ENCODE measurements at regions not wholly inside any gene's neighbourhood (a gene's known extent, or its start where the extent isn't known, plus 50 kb on each side); places are given as distances from the start of the nearest gene placed in this dataset.

DNA sequence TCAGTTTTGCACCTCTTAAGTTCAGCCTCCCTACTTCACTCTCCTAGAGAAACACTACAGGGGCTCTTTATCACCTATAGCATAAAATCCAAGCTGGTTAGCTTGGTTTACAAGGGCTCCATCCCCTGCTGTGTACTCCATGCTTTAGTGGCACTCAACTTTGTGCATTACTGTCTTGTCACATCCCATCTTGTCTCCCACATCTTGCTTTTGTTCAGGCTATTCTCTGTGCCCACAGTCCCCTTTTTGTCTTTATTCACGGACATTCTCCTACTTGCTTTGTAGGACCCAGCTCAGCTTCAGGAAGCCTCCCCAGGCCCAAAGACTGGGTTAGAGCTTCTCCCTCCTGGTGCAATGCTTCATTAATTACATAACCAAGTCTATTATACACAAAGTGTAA is 107.9 kb upstream of the SPACA1 start:
- Histone ChIP-seq H3K4me1 (ENCODE audit: control insufficient read depth, extremely low read depth, insufficient read depth, low read length) (no peaks in the 10 kb centered on the region), H3K27me3 (ENCODE audit: control insufficient read depth in 2 of 2, insufficient read depth in 2 of 2, low read length in 2 of 2) (no peaks in the 10 kb centered on the region), H3K9me3 (replicated peaks; ENCODE audit: control insufficient read depth, insufficient read depth, low read length) (no peaks in the 10 kb centered on the region), H3K9ac (replicated peaks; ENCODE audit: extremely low read depth, insufficient read depth, low read length) (no peak overlapping the region), H3K4me2 (ENCODE audit: insufficient read depth, low read length) (no peak overlapping the region), H3K36me3 (ENCODE audit: control insufficient read depth in 2 of 2, extremely low read depth in 1 of 2, insufficient read depth in 2 of 2, low read length in 2 of 2) (no peaks in the 10 kb centered on the region), H3K4me3 (replicated peaks in 1 of 3; ENCODE audit: insufficient read depth in 1 of 3, low read depth in 1 of 3, low read length in 3 of 3) (no peak overlapping the region), H3K9me1 (replicated peaks; ENCODE audit: control insufficient read depth, extremely low read depth, insufficient read depth, low read length) (no peaks in the 10 kb centered on the region), H4K20me1 (replicated peaks; ENCODE audit: control insufficient read depth, extremely low read depth, insufficient read depth, low read length) (no peaks in the 10 kb centered on the region), H3K27ac (ENCODE audit: insufficient read depth, low read depth, low read length) (no peak overlapping the region), H3K79me2 (ENCODE audit: control insufficient read depth, insufficient read depth, low read length) (no peaks in the 10 kb centered on the region), H2AFZ (ENCODE audit: low read depth, low read length) (no peak overlapping the region)
- CTCF ChIA-PET, result no interaction called here
- no TSS peak for BruUV-seq (replicated peaks)
- POLR2A ChIA-PET, result no interaction called here
- intact Hi-C loops (cut with micrococcal nuclease) (no loop called here), dilution Hi-C loops (cut with MboI; ENCODE audit: extremely low pct_ligation_motif_present, low sequenced_read_pairs) (loop anchor here (25.0 kb wide), 1 partner anchor 523 kb away; no protein-coding TSS in a partner anchor)
- DNase-seq (ENCODE audit: low read depth, low spot score) (no peak), FAIRE-seq (no peak)
- TF ChIP-seq FOS (IDR thresholded peaks at IDR 0.05; ENCODE audit: borderline replicate concordance, insufficient read depth, low read length) (no peak), EZH2 (IDR thresholded peaks at IDR 0.05; ENCODE audit: borderline replicate concordance, low read depth, low read length, severe bottlenecking) (no peak), CTCF (IDR thresholded peaks at IDR 0.05; ENCODE audit: extremely low read depth in 1 of 2, insufficient read depth in 1 of 2, low read depth in 1 of 2, low read length in 2 of 2) (no peak), POLR2AphosphoS5 (IDR thresholded peaks at IDR 0.05; ENCODE audit: insufficient read depth, low read depth, low read length) (no peak), JUN (IDR thresholded peaks at IDR 0.05; ENCODE audit: borderline replicate concordance, insufficient read depth, insufficient read length, low read depth) (no peak), GATA2 (IDR thresholded peaks at IDR 0.05; ENCODE audit: insufficient read depth, insufficient read length, low read depth, low read length) (no peak), POLR2A (IDR thresholded peaks at IDR 0.05; ENCODE audit: low read depth, low read length) (no peak), MYC (IDR thresholded peaks at IDR 0.05; ENCODE audit: low read depth, low read length) (no peak)
- TF ChIP-seq, protein P1, sequence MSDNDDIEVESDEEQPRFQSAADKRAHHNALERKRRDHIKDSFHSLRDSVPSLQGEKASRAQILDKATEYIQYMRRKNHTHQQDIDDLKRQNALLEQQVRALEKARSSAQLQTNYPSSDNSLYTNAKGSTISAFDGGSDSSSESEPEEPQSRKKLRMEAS (IDR thresholded peaks at IDR 0.05; ENCODE audit: insufficient read depth, insufficient read length), result no peak
